ENCODE measurements at regions not wholly inside any gene's neighbourhood (a gene's known extent, or its start where the extent isn't known, plus 50 kb on each side); places are given as distances from the start of the nearest gene placed in this dataset.

- H3K79me2 ChIP-seq (ENCODE audit: insufficient read depth, low read length): no peaks in the 10 kb centered on the region
- no peaks in the 10 kb centered on the region for H4K20me1 ChIP-seq (ENCODE audit: insufficient read depth)
- RAD21 ChIA-PET (ENCODE audit: low non-redundant PET in 1 of 2, low total read pairs in 2 of 2, uncharacterized antibody in 2 of 2, unreplicated experiment in 2 of 2): no interaction called here
- POLR2A ChIA-PET: no interaction called here
- TF ChIP-seq TCF7L2 (IDR thresholded peaks at IDR 0.05; ENCODE audit: borderline replicate concordance, extremely low read depth, insufficient read depth, insufficient read length) (no peak), JUND (IDR thresholded peaks at IDR 0.05) (no peak), EGR1 (IDR thresholded peaks at IDR 0.05; ENCODE audit: low read depth) (no peak), POLR2A (IDR thresholded peaks at IDR 0.05; ENCODE audit: borderline replicate concordance, extremely low read depth, insufficient read depth, insufficient read length) (no peak), SRF (IDR thresholded peaks at IDR 0.05; ENCODE audit: low read depth) (no peak), ZNF274 (IDR thresholded peaks at IDR 0.05; ENCODE audit: low read depth, low read length) (no peak), ZFX (IDR thresholded peaks at IDR 0.05) (no peak), ATF3 (IDR thresholded peaks at IDR 0.05) (no peak), MAX (IDR thresholded peaks at IDR 0.05) (no peak)
- no TSS peak for BruUV-seq (replicated peaks)
- no peaks in the 10 kb centered on the region for H3K36me3 ChIP-seq (ENCODE audit: control insufficient read depth in 1 of 2, insufficient read depth in 2 of 2, low read length in 2 of 2)
- H3K9me2 ChIP-seq (ENCODE audit: insufficient read depth): no peaks in the 10 kb centered on the region
- intact Hi-C loops (cut with micrococcal nuclease): no loop called here
- DNase-seq (ENCODE audit: low read depth, low spot score): no peak
- no peak for ATAC-seq
- H3K27me3 ChIP-seq (ENCODE audit: insufficient read depth, low read length): no peaks in the 10 kb centered on the region
- H3K27ac ChIP-seq (ENCODE audit: low read depth, low read length): no peak overlapping the region
- H3K4me1 ChIP-seq (ENCODE audit: control insufficient read depth in 1 of 2, insufficient read depth in 2 of 2, low read length in 2 of 2): peaks cover 0 to 11% of the 10 kb centered on the region in 2 experiments; a peak in 1 of 4 replicates
- H2AFZ ChIP-seq (ENCODE audit: low read depth, low read length, poor library complexity, severe bottlenecking): no peak overlapping the region
- no peak overlapping the region for H3K4me3 ChIP-seq (replicated peaks in 1 of 2; ENCODE audit: low read depth in 1 of 2, low read length in 2 of 2)
- H3K9ac ChIP-seq (ENCODE audit: low read length): no peak overlapping the region
- no peak overlapping the region for H3K4me2 ChIP-seq (ENCODE audit: low read length)
- CTCF ChIA-PET: no interaction called here
- H3K9me3 ChIP-seq (ENCODE audit: control insufficient read depth in 1 of 2, insufficient read depth in 1 of 2, low read depth in 1 of 2, low read length in 2 of 2): peaks cover 3 to 6% of the 10 kb centered on the region in 2 experiments; a peak in 1 of 4 replicates
These were observed 53.6 kb upstream of the MSX1 start for GRCh38 chr4:4805887-4806286.

GRCh38 chr4:4803912-4804296 lies 55.6 kb upstream of the MSX1 start:
- no peak for DNase-seq (ENCODE audit: low read depth, low spot score)
- no peaks in the 10 kb centered on the region for H3K27me3 ChIP-seq (ENCODE audit: insufficient read depth, low read length)
- peaks cover 0 to 6% of the 10 kb centered on the region in 2 experiments; a peak in 1 of 4 replicates for H3K9me3 ChIP-seq (ENCODE audit: control insufficient read depth in 1 of 2, insufficient read depth in 1 of 2, low read depth in 1 of 2, low read length in 2 of 2)
- H3K9me2 ChIP-seq (ENCODE audit: insufficient read depth): no peaks in the 10 kb centered on the region
- ATAC-seq: no peak
- no peak overlapping the region for H3K4me3 ChIP-seq (replicated peaks in 1 of 2; ENCODE audit: low read depth in 1 of 2, low read length in 2 of 2)
- H3K27ac ChIP-seq (ENCODE audit: low read depth, low read length): no peak overlapping the region
- peaks cover 0 to 12% of the 10 kb centered on the region in 2 experiments; a peak in 1 of 4 replicates for H3K4me1 ChIP-seq (ENCODE audit: control insufficient read depth in 1 of 2, insufficient read depth in 2 of 2, low read length in 2 of 2)
- POLR2A ChIA-PET: no interaction called here
- intact Hi-C loops (cut with micrococcal nuclease): no loop called here
- no peak overlapping the region for H3K4me2 ChIP-seq (ENCODE audit: low read length)
- H2AFZ ChIP-seq (ENCODE audit: low read depth, low read length, poor library complexity, severe bottlenecking): no peak overlapping the region
- no peak overlapping the region for H3K9ac ChIP-seq (ENCODE audit: low read length)
- H3K36me3 ChIP-seq (ENCODE audit: control insufficient read depth in 1 of 2, insufficient read depth in 2 of 2, low read length in 2 of 2): no peaks in the 10 kb centered on the region
- RAD21 ChIA-PET (ENCODE audit: low non-redundant PET in 1 of 2, low total read pairs in 2 of 2, uncharacterized antibody in 2 of 2, unreplicated experiment in 2 of 2): no interaction called here
- H3K79me2 ChIP-seq (ENCODE audit: insufficient read depth, low read length): no peaks in the 10 kb centered on the region
- no TSS peak for BruUV-seq (replicated peaks)
- CTCF ChIA-PET: no interaction called here
- no peaks in the 10 kb centered on the region for H4K20me1 ChIP-seq (ENCODE audit: insufficient read depth)
- TF ChIP-seq EGR1 (IDR thresholded peaks at IDR 0.05; ENCODE audit: low read depth): no peak
- TF ChIP-seq ELF1 (IDR thresholded peaks at IDR 0.05; ENCODE audit: borderline replicate concordance, low read depth): no peak
- TF ChIP-seq SP1 (IDR thresholded peaks at IDR 0.05; ENCODE audit: low read depth): no peak
- TF ChIP-seq CBX3 (IDR thresholded peaks at IDR 0.05; ENCODE audit: low read depth): no peak
- no peak for TF ChIP-seq RAD21 (IDR thresholded peaks at IDR 0.05; ENCODE audit: low read depth)
- no peak for TF ChIP-seq REST (IDR thresholded peaks at IDR 0.05; ENCODE audit: low read depth)
- TF ChIP-seq EZH2phosphoT487 (IDR thresholded peaks at IDR 0.05; ENCODE audit: borderline replicate concordance): no peak
- no peak for TF ChIP-seq ZBTB33 (IDR thresholded peaks at IDR 0.05; ENCODE audit: extremely low read depth, insufficient replicate concordance, low read length)
- TF ChIP-seq CEBPB (IDR thresholded peaks at IDR 0.05; ENCODE audit: low read depth): no peak
- no peak for TF ChIP-seq SIN3A (IDR thresholded peaks at IDR 0.05; ENCODE audit: low read depth)
- TF ChIP-seq FOSL1 (IDR thresholded peaks at IDR 0.05; ENCODE audit: low read depth): no peak
